Stomach (tissue), 4 donors: ENCODE measurements at regions not wholly inside any gene's neighbourhood (a gene's known extent, or its start where the extent isn't known, plus 50 kb on each side); places are given as distances from the start of the nearest gene placed in this dataset.

Experiments used
- EP300 ChIP-seq: sonication (generic); formaldehyde crosslinking; IDR thresholded peaks from one replicate; pipeline ENCODE4 v1.6.1; 2017; ENCODE audit warnings: antibody characterized with exemption
- POLR2A ChIP-seq, 4 donors: fragments of 450-650 bp; IDR thresholded peaks; one replicate each; pipeline ENCODE4 v1.6.1; 2016; ENCODE audit warnings: antibody characterized with exemption in 4 of 4, control low read depth in 2 of 4, mild to moderate bottlenecking in 1 of 4, moderate library complexity in 1 of 4
- TF ChIP-seq, protein P1 (sequence below), 7 experiments: fragments of 450-650 bp in 4 of 7; fragments of 200-600 bp in 3 of 7; sonication (generic) in 3 of 7; IDR thresholded peaks; one replicate each; pipeline ENCODE4 v1.5.1; 2016 to 2019; ENCODE audit warnings: antibody characterized with exemption in 7 of 7, control low read depth in 2 of 7, mild to moderate bottlenecking in 1 of 7

- TF ChIP-seq EP300 (no peak), POLR2A (IDR thresholded peaks at IDR 0.05) (no peak)
- TF ChIP-seq, protein P1, sequence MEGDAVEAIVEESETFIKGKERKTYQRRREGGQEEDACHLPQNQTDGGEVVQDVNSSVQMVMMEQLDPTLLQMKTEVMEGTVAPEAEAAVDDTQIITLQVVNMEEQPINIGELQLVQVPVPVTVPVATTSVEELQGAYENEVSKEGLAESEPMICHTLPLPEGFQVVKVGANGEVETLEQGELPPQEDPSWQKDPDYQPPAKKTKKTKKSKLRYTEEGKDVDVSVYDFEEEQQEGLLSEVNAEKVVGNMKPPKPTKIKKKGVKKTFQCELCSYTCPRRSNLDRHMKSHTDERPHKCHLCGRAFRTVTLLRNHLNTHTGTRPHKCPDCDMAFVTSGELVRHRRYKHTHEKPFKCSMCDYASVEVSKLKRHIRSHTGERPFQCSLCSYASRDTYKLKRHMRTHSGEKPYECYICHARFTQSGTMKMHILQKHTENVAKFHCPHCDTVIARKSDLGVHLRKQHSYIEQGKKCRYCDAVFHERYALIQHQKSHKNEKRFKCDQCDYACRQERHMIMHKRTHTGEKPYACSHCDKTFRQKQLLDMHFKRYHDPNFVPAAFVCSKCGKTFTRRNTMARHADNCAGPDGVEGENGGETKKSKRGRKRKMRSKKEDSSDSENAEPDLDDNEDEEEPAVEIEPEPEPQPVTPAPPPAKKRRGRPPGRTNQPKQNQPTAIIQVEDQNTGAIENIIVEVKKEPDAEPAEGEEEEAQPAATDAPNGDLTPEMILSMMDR (IDR thresholded peaks at IDR 0.05), result no peak
These were observed 188.3 kb upstream of the NMUR2 start for GRCh38 chr5:152593388-152593787.
